Dermis microvascular lymphatic vessel endothelial cell (primary cell): ENCODE measurements at regions not wholly inside any gene's neighbourhood (a gene's known extent, or its start where the extent isn't known, plus 50 kb on each side); places are given as distances from the start of the nearest gene placed in this dataset.

Experiments used
- DNase-seq, 2 donors: peaks; one replicate each; pipeline versions ENCODE4 v3.0.0 to v3.0.0-alpha.2; 2010; ENCODE audit warnings: low read depth in 2 of 2

GRCh38 chr3:14335774-14336748, 66.3 kb upstream of the SLC6A6 start:
- no peak for DNase-seq

- no peak for DNase-seq
These were observed 65.4 kb upstream of the SLC6A6 start for GRCh38 chr3:14336749-14337598.

DNA sequence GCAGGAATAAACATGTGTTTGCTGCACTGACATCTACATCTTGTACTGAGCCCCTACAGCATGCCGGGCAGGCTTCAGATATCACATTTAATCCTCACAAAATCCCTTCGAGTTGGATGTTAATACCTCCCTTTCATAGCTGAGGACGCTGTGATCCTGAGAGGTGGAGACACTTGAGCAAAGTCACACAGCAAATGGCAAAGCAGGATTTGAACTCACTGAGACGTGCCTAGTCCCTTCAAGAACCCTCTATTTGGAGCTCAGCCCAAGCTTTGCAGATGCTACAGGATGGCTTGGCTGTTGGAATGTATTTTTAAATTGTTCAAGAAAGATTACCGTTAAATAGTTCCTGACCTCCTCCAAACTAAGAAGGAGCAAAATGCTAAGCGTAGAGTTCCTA, 64.6 kb upstream of the SLC6A6 start:
- DNase-seq, result no peak

DNA sequence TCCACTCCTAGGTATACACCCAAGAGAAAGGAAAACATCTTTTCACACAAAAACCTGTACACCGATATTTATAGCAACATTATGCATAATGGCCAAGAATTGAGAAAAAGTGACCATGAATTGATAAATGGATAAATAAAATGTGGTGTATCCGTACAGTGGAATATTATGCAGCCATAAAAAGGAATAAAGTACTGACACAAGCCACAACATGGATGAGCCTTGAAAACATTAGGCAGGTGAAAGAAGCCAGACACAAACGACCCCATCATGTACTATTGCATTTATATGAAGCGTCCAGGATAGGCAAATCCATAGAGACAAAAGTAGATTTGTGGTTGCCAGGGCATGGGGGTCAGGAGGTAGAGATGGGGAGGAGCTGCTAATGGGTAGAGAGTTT, 64.2 kb upstream of the SLC6A6 start:
- DNase-seq, result no peak

GRCh38 chr3:14338898-14339458, 63.4 kb upstream of the SLC6A6 start:
- no peak for DNase-seq

DNA sequence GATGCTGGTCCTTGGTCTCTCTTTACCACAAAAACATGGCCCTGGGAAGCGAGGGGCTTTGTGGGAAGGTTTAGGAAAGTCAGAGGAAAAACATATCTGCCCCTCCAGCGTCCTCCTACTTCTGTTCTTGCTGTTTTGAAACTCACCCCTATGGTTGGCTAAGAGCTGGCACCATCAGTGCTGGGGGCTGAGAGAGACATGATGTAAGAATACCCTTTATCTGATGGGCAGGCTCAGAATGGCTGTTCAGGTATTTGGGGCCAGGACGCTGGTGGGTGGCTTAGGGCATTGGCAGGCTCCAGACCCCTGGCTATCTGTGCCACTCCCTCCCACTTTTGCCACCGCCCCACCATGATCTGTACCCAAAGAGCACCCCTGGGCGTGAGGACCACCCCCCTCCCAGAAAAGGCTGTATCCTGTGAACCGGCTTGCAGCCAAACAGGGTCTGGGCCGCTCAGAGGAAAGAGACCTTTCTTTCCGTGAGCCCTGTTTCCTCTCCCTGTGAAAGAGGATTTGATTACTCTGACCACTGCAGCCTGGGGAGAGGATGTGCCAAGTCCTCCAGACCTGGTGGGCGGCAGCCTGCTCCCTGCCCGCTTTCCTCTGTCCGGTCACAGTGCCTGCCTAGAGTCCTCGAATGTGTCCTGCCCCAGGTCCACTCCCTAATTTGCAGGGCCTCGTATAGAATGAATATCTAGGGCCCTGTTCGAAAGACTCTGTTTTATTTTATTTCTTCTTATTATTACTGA, 61.3 kb upstream of the SLC6A6 start:
- no peak for DNase-seq

- DNase-seq, result no peak
These were observed 58.9 kb upstream of the SLC6A6 start for GRCh38 chr3:14343338-14344112.

GRCh38 chr3:14344351-14344750, 58.1 kb upstream of the SLC6A6 start:
- no peak for DNase-seq

- DNase-seq, result no peak
These were observed 56.8 kb upstream of the SLC6A6 start for GRCh38 chr3:14345496-14346150.

GRCh38 chr3:14346191-14346590, 56.2 kb upstream of the SLC6A6 start:
- no peak for DNase-seq

GRCh38 chr3:14346642-14347041, 55.8 kb upstream of the SLC6A6 start:
- no peak for DNase-seq

DNA sequence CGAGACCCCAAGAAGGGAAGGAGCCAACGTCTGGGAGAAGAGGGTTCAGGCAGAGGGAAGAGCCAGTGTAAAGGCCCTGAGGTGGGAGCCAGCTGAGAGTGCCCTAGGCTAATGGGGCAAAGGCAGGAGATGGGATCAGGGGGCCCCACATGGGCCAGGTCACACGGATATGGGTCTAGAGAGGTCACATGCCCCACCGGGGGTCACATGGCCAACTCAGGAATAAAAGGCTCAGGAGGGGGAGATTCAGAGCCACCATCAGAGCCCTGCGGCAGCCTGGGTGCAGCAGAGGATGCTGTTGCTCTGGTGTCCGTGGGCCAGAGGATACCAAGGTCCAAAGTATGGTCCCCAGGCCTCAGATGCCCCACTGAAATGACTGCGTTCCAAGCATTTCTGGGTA, 55.3 kb upstream of the SLC6A6 start:
- no peak for DNase-seq

DNA sequence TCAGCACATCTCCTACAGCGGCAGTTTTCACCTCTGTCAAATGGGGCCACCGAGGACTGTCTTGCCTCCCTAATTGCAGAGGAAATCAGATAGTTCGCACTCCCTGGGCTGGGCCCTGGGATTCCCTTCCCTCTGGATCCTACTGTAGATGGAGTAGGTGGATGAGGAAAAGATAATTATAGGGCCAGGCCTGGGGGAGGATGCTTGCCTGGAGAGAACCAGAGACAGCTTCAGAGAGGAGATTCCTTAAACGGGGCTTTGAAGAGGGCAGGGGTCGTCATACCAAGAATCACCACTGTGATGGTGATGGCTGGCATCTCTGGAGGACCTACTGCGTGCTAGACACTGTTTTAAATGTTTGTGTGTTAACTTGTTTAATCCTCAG, 50.8 kb upstream of the SLC6A6 start:
- no peak for DNase-seq

- DNase-seq, result peak in 1 of 2 donors; percentile 12
These were observed 50.3 kb upstream of the SLC6A6 start for GRCh38 chr3:14352002-14352627.
